GM23338 (cell line): ENCODE measurements at regions not wholly inside any gene's neighbourhood (a gene's known extent, or its start where the extent isn't known, plus 50 kb on each side); places are given as distances from the start of the nearest gene placed in this dataset.

Experiments used
- ETS1 ChIP-seq: IDR thresholded peaks from 2 replicates; pipeline ENCODE4 v1.6.1; 2016; ENCODE audit warnings: antibody characterized with exemption
- EZH2 ChIP-seq: fragments of 200-600 bp; sonication (generic); IDR thresholded peaks from one replicate; pipeline ENCODE4 v1.8.0; 2017; ENCODE audit warnings: antibody characterized with exemption, mild to moderate bottlenecking, low read depth; ENCODE audit not compliant: unreplicated experiment
- REST ChIP-seq: IDR thresholded peaks from one replicate; pipeline ENCODE4 v1.6.1; 2018; ENCODE audit warnings: antibody characterized with exemption; ENCODE audit not compliant: unreplicated experiment
- STAT1 ChIP-seq: IDR thresholded peaks from one replicate; pipeline ENCODE4 v1.6.1; 2016; ENCODE audit warnings: antibody characterized with exemption; ENCODE audit not compliant: unreplicated experiment
- ZNF331 ChIP-seq: fragments of 250-450 bp; sonication (Bioruptor Pico); IDR thresholded peaks from 2 replicates; pipeline ENCODE4 v1.5.0; 2020; ENCODE audit warnings: low read depth, mild to moderate bottlenecking, moderate library complexity
- TF ChIP-seq, protein P1 (sequence below): fragments of 250-450 bp; sonication (Bioruptor Pico); IDR thresholded peaks from 2 replicates; pipeline ENCODE4 v1.5.0; 2020; ENCODE audit warnings: mild to moderate bottlenecking, moderate library complexity

- TF ChIP-seq, protein P1, sequence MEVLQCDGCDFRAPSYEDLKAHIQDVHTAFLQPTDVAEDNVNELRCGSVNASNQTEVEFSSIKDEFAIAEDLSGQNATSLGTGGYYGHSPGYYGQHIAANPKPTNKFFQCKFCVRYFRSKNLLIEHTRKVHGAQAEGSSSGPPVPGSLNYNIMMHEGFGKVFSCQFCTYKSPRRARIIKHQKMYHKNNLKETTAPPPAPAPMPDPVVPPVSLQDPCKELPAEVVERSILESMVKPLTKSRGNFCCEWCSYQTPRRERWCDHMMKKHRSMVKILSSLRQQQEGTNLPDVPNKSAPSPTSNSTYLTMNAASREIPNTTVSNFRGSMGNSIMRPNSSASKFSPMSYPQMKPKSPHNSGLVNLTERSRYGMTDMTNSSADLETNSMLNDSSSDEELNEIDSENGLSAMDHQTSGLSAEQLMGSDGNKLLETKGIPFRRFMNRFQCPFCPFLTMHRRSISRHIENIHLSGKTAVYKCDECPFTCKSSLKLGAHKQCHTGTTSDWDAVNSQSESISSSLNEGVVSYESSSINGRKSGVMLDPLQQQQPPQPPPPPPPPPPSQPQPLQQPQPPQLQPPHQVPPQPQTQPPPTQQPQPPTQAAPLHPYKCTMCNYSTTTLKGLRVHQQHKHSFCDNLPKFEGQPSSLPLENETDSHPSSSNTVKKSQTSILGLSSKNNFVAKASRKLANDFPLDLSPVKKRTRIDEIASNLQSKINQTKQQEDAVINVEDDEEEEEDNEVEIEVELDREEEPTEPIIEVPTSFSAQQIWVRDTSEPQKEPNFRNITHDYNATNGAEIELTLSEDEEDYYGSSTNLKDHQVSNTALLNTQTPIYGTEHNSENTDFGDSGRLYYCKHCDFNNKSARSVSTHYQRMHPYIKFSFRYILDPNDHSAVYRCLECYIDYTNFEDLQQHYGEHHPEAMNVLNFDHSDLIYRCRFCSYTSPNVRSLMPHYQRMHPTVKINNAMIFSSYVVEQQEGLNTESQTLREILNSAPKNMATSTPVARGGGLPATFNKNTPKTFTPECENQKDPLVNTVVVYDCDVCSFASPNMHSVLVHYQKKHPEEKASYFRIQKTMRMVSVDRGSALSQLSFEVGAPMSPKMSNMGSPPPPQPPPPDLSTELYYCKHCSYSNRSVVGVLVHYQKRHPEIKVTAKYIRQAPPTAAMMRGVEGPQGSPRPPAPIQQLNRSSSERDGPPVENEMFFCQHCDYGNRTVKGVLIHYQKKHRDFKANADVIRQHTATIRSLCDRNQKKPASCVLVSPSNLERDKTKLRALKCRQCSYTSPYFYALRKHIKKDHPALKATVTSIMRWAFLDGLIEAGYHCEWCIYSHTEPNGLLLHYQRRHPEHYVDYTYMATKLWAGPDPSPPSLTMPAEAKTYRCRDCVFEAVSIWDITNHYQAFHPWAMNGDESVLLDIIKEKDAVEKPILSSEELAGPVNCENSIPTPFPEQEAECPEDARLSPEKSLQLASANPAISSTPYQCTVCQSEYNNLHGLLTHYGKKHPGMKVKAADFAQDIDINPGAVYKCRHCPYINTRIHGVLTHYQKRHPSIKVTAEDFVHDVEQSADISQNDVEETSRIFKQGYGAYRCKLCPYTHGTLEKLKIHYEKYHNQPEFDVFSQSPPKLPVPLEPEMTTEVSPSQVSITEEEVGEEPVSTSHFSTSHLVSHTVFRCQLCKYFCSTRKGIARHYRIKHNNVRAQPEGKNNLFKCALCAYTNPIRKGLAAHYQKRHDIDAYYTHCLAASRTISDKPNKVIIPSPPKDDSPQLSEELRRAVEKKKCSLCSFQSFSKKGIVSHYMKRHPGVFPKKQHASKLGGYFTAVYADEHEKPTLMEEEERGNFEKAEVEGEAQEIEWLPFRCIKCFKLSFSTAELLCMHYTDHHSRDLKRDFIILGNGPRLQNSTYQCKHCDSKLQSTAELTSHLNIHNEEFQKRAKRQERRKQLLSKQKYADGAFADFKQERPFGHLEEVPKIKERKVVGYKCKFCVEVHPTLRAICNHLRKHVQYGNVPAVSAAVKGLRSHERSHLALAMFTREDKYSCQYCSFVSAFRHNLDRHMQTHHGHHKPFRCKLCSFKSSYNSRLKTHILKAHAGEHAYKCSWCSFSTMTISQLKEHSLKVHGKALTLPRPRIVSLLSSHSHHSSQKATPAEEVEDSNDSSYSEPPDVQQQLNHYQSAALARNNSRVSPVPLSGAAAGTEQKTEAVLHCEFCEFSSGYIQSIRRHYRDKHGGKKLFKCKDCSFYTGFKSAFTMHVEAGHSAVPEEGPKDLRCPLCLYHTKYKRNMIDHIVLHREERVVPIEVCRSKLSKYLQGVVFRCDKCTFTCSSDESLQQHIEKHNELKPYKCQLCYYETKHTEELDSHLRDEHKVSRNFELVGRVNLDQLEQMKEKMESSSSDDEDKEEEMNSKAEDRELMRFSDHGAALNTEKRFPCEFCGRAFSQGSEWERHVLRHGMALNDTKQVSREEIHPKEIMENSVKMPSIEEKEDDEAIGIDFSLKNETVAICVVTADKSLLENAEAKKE (CRISPR knock-in tag) = no peak
- no peak for TF ChIP-seq ZNF331
- no peak for TF ChIP-seq EZH2
- TF ChIP-seq ETS1 = no peak
- no peak for TF ChIP-seq STAT1
- TF ChIP-seq REST = no peak
Measured at GRCh38 chr13:111963031-111963430, 103.9 kb upstream of the SOX1 start (continued).
